Right atrium auricular region (tissue), 2 donors: ENCODE measurements at regions not wholly inside any gene's neighbourhood (a gene's known extent, or its start where the extent isn't known, plus 50 kb on each side); places are given as distances from the start of the nearest gene placed in this dataset.

Experiments
- DNase-seq: peaks from one replicate; pipeline ENCODE4 v3.0.0-alpha.2; 2019; ENCODE audit warnings: low spot score
- H3K27ac ChIP-seq, 2 donors: fragments of 200-600 bp; sonication (generic); 1 replicate in 1 of 2; 2 replicates in 1 of 2; pipeline ENCODE4 v1.5.1; 2016 to 2019
- H3K27me3 ChIP-seq, 2 donors: fragments of 200-600 bp; sonication (generic); one replicate each; pipeline versions ENCODE4 v1.5.1 to v1.6.0; 2017 to 2019
- H3K36me3 ChIP-seq: fragments of 200-600 bp; sonication (generic); one replicate; pipeline ENCODE4 v1.5.1; 2016
- H3K4me1 ChIP-seq, 2 donors: fragments of 200-600 bp; sonication (generic); one replicate each; pipeline versions ENCODE4 v1.5.1 to v1.6.0; 2017 to 2019
- H3K4me3 ChIP-seq, 2 donors: fragments of 200-600 bp; sonication (generic); 1 replicate in 1 of 2; 2 replicates in 1 of 2; pipeline ENCODE4 v1.5.1; 2017 to 2019; ENCODE audit warnings: mild to moderate bottlenecking in 1 of 2, moderate library complexity in 1 of 2
- H3K9me3 ChIP-seq, 2 donors: fragments of 200-600 bp; sonication (generic); one replicate each; pipeline ENCODE4 v1.5.1; 2019
- CTCF ChIP-seq, 2 donors: fragments of 200-600 bp; sonication (generic); IDR thresholded peaks; one replicate each; pipeline ENCODE4 v1.5.1; 2019; ENCODE audit warnings: antibody characterized with exemption in 2 of 2

DNA sequence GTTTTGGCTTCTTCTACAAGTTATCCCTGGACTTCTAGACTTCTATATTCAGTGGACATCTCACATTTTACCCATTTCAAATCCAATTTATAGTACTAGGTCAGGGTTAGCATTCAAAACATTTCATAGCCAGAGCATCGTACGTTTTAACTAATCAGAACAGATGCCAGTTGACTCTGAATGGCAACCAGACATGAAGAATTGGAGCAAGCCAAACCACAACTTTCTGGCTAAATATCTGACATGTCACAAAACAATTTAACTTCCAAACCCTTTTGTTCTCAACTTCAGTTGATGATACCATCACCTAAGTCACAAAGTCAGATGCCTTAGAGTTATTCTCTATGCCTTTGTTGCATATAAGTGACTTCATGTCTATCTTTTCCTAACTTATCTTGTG is 1105.7 kb downstream of the XPNPEP1 start:
- Histone ChIP-seq H3K27me3 (no peaks in the 10 kb centered on the region), H3K9me3 (no peaks in the 10 kb centered on the region), H3K27ac (no peak overlapping the region), H3K4me3 (no peak overlapping the region), H3K4me1 (no peaks in the 10 kb centered on the region), H3K36me3 (no peaks in the 10 kb centered on the region)
- no peak for TF ChIP-seq CTCF (IDR thresholded peaks at IDR 0.05)
- no peak for DNase-seq

- no peaks in the 10 kb centered on the region for H3K4me1 ChIP-seq
- H3K4me3 ChIP-seq, result no peak overlapping the region
- no peak overlapping the region for H3K27ac ChIP-seq
- no peaks in the 10 kb centered on the region for H3K27me3 ChIP-seq
- DNase-seq, result no peak
- no peaks in the 10 kb centered on the region for H3K36me3 ChIP-seq
- no peak for TF ChIP-seq CTCF (IDR thresholded peaks at IDR 0.05)
- no peaks in the 10 kb centered on the region for H3K9me3 ChIP-seq
Measured at GRCh38 chr10:108817135-108817534, 1106.2 kb downstream of the XPNPEP1 start.

GRCh38 chr10:108812906-108813305 is 1110.4 kb downstream of the XPNPEP1 start:
- no peak for DNase-seq
- no peak for TF ChIP-seq CTCF (IDR thresholded peaks at IDR 0.05)
- H3K36me3 ChIP-seq, result no peaks in the 10 kb centered on the region
- no peaks in the 10 kb centered on the region for H3K27me3 ChIP-seq
- no peaks in the 10 kb centered on the region for H3K4me1 ChIP-seq
- no peak overlapping the region for H3K4me3 ChIP-seq
- no peaks in the 10 kb centered on the region for H3K9me3 ChIP-seq
- no peak overlapping the region for H3K27ac ChIP-seq

- no peak for DNase-seq
- TF ChIP-seq CTCF (IDR thresholded peaks at IDR 0.05), result no peak
- H3K27me3 ChIP-seq, result no peaks in the 10 kb centered on the region
- H3K4me3 ChIP-seq, result no peak overlapping the region
- H3K36me3 ChIP-seq, result no peaks in the 10 kb centered on the region
- no peak overlapping the region for H3K27ac ChIP-seq
- H3K9me3 ChIP-seq, result no peaks in the 10 kb centered on the region
- H3K4me1 ChIP-seq, result no peaks in the 10 kb centered on the region
Measured at GRCh38 chr10:108812296-108812695, 1111.0 kb downstream of the XPNPEP1 start.

GRCh38 chr10:108808228-108808627 is 1115.1 kb downstream of the XPNPEP1 start:
- no peak for TF ChIP-seq CTCF (IDR thresholded peaks at IDR 0.05)
- no peak for DNase-seq
- H3K4me1 ChIP-seq, result no peaks in the 10 kb centered on the region
- H3K36me3 ChIP-seq, result no peaks in the 10 kb centered on the region
- no peak overlapping the region for H3K27ac ChIP-seq
- H3K27me3 ChIP-seq, result no peaks in the 10 kb centered on the region
- no peaks in the 10 kb centered on the region for H3K9me3 ChIP-seq
- no peak overlapping the region for H3K4me3 ChIP-seq

DNA sequence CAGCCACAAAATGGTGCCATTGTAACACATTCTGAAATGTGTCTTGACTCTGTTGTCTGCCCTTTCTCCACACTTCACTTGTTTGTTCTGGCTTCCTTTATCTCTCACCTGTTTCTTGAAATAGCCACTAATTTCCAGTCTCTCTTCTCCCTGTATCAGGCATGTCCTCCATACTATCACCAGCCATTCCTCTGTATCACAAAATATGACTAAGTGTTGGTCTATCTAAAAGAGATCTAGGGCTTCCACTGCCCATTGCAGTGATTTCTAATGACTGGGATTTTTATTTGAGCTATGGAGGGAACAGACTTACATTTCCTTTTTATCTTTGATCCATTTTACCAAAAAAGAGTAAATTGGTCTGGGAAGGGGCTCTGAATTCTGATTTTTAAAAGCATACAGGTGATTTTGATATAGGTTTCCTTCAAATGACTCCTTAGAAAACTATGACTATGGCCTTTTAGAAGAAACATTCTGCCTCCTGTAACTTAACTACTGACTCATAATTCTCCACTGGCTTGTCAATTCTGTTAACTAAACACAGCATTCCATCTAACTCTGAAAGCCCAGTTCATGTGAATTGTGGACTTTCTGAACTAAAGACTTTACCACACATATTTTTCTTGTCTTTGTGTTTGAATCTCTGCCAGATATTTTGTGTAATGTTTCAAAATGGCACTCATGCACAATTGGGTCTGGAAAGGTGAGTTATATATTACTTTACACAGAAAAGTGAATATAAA is 1121.4 kb downstream of the XPNPEP1 start:
- H3K27ac ChIP-seq, result no peak overlapping the region
- DNase-seq, result no peak
- TF ChIP-seq CTCF (IDR thresholded peaks at IDR 0.05), result no peak
- no peaks in the 10 kb centered on the region for H3K27me3 ChIP-seq
- no peaks in the 10 kb centered on the region for H3K4me1 ChIP-seq
- H3K9me3 ChIP-seq, result no peaks in the 10 kb centered on the region
- no peak overlapping the region for H3K4me3 ChIP-seq
- no peaks in the 10 kb centered on the region for H3K36me3 ChIP-seq
